Body of pancreas (tissue), 4 donors: ENCODE measurements at regions not wholly inside any gene's neighbourhood (a gene's known extent, or its start where the extent isn't known, plus 50 kb on each side); places are given as distances from the start of the nearest gene placed in this dataset.
"Not testable (repeated sequence)": the region's sequence is repeated elsewhere in the genome, so short reads cannot be mapped to it uniquely, and the experiment has no call there.

Experiments used
- POLR2A ChIP-seq, 3 donors: fragments of 450-650 bp; IDR thresholded peaks; one replicate each; pipeline ENCODE4 v1.6.1; 2016; ENCODE audit warnings: antibody characterized with exemption in 3 of 3, mild to moderate bottlenecking in 2 of 3
- TF ChIP-seq, protein P1 (sequence below), 7 experiments: fragments of 450-650 bp in 4 of 7; fragments of 200-600 bp in 3 of 7; sonication (generic) in 3 of 7; IDR thresholded peaks; one replicate each; pipeline ENCODE4 v1.5.1; 2016 to 2019; ENCODE audit warnings: antibody characterized with exemption in 7 of 7

DNA sequence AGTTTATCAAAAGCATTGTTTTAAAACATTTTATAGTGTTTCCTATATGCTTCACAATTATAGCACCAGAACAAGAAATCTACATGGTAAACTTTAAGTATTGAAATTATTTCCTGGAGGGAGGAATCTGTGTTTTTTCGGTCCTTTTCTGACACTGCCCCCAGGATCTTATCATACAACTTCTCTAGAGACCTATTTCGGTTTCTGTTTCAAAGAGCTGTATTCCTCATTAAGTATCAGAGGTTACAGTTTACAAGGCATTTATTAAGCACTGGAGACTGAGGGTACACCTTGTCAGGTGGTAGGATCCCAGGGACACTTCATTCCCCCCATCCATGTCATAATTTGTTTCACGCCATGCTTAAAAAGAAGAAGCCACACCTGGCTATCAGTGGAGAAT lies 146.4 kb downstream of the ATP6V0E2 start:
- TF ChIP-seq, protein P1, sequence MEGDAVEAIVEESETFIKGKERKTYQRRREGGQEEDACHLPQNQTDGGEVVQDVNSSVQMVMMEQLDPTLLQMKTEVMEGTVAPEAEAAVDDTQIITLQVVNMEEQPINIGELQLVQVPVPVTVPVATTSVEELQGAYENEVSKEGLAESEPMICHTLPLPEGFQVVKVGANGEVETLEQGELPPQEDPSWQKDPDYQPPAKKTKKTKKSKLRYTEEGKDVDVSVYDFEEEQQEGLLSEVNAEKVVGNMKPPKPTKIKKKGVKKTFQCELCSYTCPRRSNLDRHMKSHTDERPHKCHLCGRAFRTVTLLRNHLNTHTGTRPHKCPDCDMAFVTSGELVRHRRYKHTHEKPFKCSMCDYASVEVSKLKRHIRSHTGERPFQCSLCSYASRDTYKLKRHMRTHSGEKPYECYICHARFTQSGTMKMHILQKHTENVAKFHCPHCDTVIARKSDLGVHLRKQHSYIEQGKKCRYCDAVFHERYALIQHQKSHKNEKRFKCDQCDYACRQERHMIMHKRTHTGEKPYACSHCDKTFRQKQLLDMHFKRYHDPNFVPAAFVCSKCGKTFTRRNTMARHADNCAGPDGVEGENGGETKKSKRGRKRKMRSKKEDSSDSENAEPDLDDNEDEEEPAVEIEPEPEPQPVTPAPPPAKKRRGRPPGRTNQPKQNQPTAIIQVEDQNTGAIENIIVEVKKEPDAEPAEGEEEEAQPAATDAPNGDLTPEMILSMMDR (IDR thresholded peaks at IDR 0.05): not testable (repeated sequence)
- not testable (repeated sequence) for TF ChIP-seq POLR2A (IDR thresholded peaks at IDR 0.05)
